HG03097 (cell line): ENCODE measurements at regions not wholly inside any gene's neighbourhood (a gene's known extent, or its start where the extent isn't known, plus 50 kb on each side); places are given as distances from the start of the nearest gene placed in this dataset.
"Not testable (repeated sequence)": the region's sequence is repeated elsewhere in the genome, so short reads cannot be mapped to it uniquely, and the experiment has no call there.

ENCODE experiments used
- ATAC-seq: cut with Tn5 transposase; IDR thresholded peaks from one replicate; pipeline ENCODE4 v1.9.1; 2021; ENCODE audit not compliant: unreplicated experiment, low FRiP score

GRCh38 chr4:131883181-131883580 lies 1265.9 kb upstream of the PCDH10 start:
- ATAC-seq, result not testable (repeated sequence)

DNA sequence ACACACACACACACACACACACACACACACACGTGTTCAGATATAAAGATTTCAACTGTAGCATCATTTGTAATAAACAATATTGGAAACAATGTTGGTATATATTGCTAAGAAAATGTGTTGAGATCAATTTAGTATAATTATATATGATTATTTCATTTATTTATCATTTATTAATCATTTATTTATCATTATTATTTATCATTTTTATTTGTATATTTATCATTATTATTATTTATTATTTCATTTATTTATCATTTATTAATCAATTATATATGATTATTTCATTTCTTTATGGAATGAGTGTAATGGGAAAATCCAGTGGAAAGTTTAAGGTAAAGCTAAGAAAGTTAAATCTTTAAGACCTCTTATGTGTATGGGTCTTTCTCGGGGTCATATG lies 1223.4 kb upstream of the PCDH10 start:
- ATAC-seq, result not testable (repeated sequence)

DNA sequence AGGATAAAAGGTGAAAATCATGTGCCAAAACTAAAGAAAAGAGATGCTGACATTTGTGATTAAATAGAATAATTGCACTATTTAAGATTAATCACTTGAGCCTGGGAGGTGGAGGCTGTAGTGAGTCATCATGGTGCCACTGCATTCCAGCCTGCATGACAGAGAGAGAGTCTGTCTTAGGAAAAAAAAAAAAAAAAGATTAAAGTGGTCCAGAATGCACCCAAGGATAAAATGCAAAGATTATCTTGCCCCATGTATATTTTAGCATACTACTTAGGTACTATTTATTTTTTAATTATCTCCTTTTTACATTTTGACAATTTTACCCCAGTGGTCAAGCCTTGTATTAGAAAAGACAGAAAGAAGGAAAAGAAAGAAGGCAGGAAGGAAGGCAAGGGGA lies 1181.4 kb upstream of the PCDH10 start:
- not testable (repeated sequence) for ATAC-seq

DNA sequence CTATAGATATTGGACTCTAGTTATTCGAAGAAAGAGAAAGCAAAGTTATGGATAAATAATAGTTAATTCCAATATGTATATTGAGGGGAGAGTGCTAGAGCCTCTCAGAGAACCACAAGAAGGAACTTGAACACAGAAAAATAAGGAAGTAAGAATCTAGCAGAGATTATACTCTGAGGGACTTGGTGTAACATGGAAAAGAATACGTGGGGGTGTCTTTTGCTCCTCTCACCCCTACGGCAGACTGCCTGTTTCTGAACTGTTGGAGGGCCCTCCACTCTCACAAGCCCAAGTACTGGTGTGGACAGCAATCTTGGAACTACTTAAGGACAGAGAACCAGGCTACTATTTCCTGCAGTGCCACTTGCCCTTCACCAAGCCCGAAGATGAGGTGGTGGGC lies 1174.4 kb upstream of the PCDH10 start:
- no peak for ATAC-seq

DNA sequence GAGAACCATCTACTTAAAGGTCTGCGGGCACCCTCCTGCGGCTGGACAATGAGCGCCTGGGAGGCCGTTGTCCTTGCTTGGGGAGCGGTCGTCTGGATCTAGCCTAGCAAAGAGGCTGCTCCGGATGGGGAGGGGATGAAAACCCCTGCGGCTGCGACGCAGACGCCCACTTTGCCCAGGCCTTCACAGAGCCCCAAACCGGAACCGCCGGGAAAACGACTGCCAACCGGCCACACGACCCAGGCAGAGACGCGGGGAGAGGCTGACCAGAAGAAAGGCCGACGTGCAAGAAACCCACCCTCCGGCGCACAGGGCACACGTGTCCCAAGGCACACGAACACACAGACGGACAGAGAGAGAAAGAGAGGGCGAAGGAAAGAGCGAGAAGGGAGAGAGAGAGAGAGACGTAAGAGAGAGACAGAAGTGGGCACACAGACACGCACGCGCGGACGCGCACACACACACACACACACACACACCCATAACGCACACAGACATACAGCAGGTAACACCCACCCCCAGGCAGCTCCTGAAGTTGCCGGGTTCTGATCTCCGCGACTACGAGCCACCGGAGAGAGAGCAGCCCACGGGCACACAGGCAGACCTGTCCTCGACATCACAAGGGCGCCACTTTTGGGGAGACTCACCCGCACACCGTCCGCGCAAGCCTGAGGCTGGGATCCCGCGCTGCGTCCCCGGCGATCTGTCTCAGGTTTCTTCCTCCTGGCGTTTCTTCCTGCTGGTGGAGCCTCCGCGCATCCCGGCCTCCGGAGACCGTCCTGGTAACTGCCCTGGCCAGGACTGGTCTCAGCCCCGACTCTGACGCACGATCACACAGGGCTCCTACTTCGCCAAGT lies 1173.6 kb upstream of the PCDH10 start:
- ATAC-seq, result not testable (repeated sequence)

DNA sequence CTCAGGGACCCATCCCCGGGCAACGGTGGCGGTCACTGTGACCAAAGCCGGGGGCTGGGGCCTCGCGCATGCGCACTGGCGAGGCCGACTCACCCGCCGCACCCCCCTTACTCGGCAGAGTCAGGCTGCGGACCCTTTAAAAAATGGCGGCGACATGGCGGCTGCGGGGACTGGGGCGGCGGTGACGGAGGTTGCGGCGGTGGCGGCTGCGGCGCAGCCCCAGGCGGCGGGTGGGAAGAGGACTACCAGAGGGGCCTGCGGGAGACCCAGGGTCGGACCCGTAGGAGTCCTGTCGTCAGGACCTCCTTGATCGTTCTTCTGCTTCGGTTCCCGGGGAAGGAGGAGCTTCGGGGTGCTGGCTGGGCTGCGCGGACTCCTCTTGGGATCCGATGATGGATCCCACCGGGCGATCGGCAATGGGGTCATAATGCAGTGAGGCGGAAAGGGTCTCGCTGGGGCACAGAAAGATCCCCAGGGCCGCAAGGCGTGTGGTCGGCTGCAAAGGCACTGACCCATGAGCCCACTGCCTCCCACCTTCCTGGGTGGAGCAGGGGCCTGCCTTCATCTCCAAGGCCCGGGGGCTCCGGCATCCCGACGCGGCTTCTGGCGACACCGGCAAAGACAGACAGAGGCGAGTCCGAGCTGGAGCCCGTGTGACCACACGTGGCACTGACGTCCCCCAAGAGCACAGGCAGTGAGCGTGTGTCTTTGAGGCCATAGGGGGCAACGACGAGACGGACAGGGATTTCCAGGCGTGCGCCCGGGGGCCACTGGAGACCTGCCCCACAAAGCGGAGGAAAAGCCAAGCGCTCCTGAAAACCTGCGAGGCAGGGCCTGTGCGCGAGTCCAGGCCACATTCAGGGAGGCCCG lies 1172.7 kb upstream of the PCDH10 start:
- ATAC-seq, result not testable (repeated sequence)

GRCh38 chr4:131978120-131978519 lies 1171.0 kb upstream of the PCDH10 start:
- ATAC-seq, result no peak

DNA sequence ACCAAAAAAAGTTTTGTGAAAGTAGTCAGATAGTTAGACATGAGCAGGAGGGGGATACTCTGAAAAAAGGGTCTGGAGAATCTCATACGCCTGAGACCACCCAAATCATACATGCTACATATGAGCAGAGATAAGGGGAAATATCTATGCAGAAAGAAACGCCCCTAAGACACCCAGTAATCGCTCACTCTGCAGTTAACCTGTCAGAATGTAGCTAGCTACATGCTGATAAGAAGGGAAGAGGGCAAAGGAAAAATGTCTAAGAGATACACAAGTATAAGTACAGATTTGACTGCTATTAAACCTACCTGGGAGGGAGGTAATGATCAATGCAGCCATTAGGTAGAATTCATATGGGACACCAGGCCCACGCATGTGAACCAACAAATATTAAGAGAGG lies 1159.5 kb upstream of the PCDH10 start:
- ATAC-seq, result no peak

GRCh38 chr4:132001542-132001941 lies 1147.6 kb upstream of the PCDH10 start:
- no peak for ATAC-seq

GRCh38 chr4:132003593-132003992 lies 1145.5 kb upstream of the PCDH10 start:
- no peak for ATAC-seq

DNA sequence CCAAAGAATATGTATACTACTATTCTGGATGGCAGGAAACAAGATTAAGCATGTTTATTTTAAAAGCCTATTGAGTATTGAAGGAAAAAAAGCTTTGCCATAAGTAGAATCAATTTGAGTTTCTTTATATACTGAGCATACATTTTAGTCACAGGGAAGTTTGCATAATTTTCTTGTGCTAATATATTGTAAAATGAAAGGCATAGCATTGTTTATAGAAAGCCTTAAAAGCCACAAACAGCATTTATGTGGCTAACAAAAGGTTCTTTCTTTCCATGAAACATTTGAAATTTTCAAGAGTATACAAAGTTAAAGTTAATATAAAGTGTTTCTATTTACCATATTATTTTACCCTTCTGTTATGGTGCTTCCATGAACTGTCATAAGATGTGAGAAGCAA lies 1133.8 kb upstream of the PCDH10 start:
- no peak for ATAC-seq

DNA sequence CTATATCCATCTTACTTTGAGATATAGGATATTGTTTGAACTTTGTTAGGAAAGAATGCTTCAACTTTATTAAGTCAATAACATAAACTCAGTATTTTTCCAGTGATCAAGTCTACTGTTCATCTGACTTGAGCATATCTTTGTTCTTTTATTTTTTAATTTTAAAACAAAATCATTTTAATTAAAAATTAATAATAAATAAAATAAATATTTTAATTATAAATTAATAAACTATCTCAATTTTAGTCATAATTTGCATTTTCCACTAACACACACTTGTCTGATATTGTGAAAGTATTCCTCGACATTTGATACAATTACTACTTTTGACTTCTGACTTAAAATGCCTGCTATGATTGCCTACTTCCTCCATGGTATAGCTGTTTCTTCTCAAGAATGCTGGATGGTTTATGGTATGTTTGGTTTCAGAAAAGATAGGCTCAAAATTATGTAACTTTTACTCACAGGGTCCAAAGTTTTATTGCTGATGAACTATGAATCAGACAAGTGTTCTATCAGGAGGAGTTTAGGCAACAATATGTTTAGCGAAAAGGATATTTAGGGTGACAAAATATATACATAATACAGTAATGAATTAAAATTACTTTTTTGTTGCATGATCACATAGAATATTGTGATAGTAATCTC lies 1132.3 kb upstream of the PCDH10 start:
- no peak for ATAC-seq

GRCh38 chr4:132026166-132026565 lies 1122.9 kb upstream of the PCDH10 start:
- no peak for ATAC-seq

GRCh38 chr4:132026816-132027215 lies 1122.3 kb upstream of the PCDH10 start:
- ATAC-seq, result no peak

- ATAC-seq, result no peak
Measured at GRCh38 chr4:132056496-132056895, 1092.6 kb upstream of the PCDH10 start.

GRCh38 chr4:132059227-132059626 lies 1089.9 kb upstream of the PCDH10 start:
- ATAC-seq, result no peak

DNA sequence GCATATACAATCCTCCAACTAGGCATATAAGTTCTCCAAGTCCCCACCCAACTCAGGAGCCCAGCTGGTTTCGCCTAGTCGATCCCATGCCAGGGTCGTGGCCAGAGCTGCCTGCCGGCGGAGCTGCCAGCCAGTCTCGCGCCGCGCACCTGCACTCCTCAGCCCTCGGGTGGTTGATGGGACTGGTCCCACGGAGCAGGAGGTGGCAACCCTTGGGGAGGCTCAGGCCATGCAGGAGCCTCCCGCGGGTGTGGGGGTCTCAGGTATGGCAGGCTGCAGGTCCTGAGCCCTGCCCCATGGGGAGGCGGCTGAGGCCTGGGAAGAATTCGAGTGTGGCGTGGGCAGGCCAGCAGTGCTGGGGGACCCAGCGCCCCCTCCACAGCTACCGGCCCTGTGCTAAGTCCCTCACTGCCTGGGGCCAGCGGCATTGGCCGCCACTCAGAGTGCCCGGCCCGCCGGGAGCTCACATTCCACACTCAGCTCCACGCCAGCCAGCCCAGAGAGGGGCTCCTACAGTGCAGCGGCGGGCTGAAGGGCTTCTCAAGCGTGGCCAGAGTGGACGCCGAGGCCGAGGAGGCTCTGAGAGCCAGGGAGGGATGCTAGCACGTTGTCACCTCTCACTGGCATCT lies 1086.4 kb upstream of the PCDH10 start:
- no peak for ATAC-seq

GRCh38 chr4:132063829-132064228 lies 1085.3 kb upstream of the PCDH10 start:
- no peak for ATAC-seq

GRCh38 chr4:132065940-132066495 lies 1083.1 kb upstream of the PCDH10 start:
- ATAC-seq, result no peak

- ATAC-seq, result no peak
Measured at GRCh38 chr4:132071815-132072214, 1077.3 kb upstream of the PCDH10 start.
